GM19395 (cell line): ENCODE measurements at regions not wholly inside any gene's neighbourhood (a gene's known extent, or its start where the extent isn't known, plus 50 kb on each side); places are given as distances from the start of the nearest gene placed in this dataset.
"Not testable (repeated sequence)": the region's sequence is repeated elsewhere in the genome, so short reads cannot be mapped to it uniquely, and the experiment has no call there.

Experiments used
- ATAC-seq: cut with Tn5 transposase; IDR thresholded peaks from one replicate; pipeline ENCODE4 v1.9.1; 2021; ENCODE audit warnings: mild to moderate bottlenecking, moderate library complexity; ENCODE audit not compliant: unreplicated experiment

DNA sequence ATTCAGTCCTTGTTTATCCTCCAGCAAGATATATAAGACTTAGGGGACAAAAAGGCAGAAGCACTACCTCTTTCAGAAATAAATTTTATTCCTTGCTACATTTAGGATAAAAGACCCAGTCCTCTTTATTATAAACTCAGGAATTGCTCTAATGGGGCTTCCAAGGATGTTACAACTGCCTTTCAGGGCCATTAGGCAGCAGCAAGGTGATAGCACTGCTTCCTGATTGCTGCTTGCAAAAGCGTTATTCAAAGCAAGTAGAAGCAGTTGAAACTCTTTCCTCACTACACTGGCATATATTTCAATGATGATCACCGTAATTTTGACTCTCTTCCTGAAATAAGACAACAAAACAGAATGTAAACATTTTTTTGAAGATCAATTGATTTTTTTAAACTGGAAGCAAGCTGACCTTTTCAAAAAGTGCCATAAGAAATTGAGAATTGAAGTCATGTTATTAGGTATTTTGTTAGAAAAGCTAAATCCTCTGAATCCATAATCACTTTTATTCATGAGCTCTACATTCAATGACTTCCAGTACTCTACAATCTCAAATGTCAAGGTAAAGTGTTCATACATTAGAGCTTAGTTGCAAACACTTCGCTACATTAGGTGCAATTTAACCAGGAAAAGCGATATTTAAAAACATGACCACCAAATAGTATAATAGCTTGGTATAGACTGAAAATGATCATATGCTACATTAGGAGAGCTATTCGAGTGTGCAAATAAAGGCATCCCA lies 233.4 kb upstream of the SYT10 start:
- no peak for ATAC-seq

DNA sequence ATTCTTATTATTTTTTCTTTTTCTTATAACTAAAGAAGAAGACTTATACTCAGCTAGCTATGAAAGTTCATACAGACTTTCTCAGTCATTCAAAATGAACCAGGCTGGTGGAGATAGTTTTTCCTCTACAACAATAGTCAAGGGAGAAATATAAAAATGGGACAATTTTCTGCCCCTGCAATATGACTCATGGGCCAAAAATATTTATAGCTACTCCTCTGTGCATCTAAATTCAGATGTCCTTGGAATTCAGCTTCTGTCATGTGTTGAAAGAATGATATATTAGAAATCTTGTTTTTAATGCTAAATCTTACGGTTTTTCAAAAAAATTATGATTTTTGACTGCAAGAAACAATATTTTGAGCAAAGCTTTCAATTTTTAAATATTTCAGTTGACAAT lies 237.2 kb upstream of the SYT10 start:
- ATAC-seq = no peak

GRCh38 chr12:33678221-33678964 lies 238.8 kb upstream of the SYT10 start:
- no peak for ATAC-seq

- no peak for ATAC-seq
These were observed 250.9 kb upstream of the SYT10 start for GRCh38 chr12:33690562-33690961.

- no peak for ATAC-seq
These were observed 263.6 kb upstream of the SYT10 start for GRCh38 chr12:33703221-33703620.

GRCh38 chr12:33706927-33707326 lies 267.3 kb upstream of the SYT10 start:
- ATAC-seq = no peak

DNA sequence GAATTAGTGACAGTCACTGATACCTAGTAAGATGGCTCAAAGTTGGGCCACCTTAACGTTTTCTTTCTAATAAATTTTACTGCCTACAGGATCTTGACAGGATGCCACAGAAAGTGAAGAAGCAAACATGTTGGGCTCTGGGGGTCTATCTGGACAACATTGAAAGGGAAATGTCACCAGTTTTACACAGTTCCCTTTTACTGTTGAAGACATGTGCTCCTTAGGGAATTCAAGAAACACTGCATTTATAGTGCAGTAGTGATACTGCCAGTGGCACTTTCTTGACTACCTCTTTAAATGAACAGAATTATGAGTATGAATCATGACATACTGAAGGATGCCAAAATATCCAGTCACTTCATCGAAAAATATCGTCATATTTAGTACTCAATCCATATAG lies 269.3 kb upstream of the SYT10 start:
- ATAC-seq = no peak

GRCh38 chr12:33710548-33710947 lies 270.9 kb upstream of the SYT10 start:
- ATAC-seq = no peak

DNA sequence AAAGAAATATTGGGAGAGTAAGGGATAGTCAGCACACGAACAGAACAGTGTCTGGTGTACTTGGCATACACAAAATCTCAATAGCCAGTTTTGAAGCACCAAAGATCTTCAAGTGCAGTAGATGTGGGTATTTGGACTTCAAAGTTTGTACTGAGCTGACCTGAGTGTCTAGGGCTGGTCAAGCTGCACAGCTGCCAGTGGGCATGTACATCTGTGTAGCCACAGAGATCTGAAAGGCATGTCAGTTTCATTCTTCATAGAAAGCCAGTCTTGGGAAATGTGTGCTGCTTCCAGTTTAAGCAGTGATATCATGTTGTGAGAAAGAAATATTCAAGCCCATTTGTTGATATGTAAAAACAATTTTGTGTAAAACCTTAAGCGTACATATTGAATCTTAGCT lies 279.0 kb upstream of the SYT10 start:
- no peak for ATAC-seq

GRCh38 chr12:33721561-33721960 lies 281.9 kb upstream of the SYT10 start:
- no peak for ATAC-seq

- ATAC-seq = no peak
These were observed 285.2 kb upstream of the SYT10 start for GRCh38 chr12:33724867-33725266.

- ATAC-seq = no peak
These were observed 287.4 kb upstream of the ALG10 start for GRCh38 chr12:33734871-33735270.

GRCh38 chr12:33752854-33753253 lies 269.4 kb upstream of the ALG10 start:
- ATAC-seq = no peak

DNA sequence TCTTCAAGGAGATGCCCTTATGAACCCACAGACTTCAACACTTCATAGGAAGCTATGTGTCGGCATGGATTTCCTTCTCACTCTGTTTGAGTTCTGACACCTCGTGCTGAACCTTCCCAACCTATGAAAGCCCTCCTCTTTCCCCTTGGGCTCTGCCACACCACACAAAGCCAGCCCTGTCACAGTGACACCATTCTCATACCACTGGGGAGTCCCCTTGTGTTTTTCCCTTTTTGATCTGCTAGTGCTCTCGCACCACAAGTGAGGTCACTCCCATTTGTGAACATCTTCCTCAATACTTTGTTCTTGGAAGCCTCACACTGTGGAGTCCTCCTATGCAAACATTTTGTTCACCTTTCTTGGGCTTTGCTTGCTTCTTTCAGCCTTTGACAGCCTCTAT lies 264.6 kb upstream of the ALG10 start:
- no peak for ATAC-seq

DNA sequence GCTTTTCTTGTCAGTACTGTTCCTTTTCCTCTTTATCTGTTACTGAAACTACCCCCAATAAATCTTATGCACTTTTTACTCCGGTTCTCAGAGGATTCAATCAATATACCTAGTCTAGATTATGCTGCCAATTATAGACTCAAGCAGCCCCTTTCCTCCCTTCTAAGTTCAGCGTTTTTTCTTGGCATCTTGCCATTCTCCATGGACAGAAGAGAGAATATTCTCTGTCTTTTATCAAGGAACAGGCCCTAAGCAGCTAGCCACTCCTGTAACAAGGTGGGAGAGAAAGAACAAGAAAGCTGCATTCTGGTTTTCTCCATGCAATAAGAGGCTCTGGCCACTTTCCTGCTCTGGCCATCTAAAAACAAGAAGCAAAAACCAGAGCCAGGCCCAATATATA lies 263.0 kb upstream of the ALG10 start:
- ATAC-seq = no peak

DNA sequence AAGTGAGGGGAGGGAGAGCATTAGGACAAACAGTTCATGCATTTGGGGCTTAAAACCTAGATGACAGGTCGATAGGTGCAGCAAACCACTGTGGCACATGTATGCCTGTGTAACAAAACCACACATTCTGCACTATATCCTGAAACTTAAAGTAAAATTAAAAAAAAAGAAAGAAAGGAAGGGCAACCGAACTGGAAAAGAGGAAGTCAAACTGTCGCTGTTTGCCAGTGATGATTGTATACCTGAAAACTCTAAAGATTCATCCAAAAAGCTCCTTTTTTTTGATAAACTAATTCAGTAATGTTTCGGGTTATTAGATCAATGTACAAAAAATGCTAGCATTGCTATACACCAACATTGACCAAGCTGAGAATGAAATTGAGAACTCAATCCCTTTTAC lies 259.0 kb upstream of the ALG10 start:
- no peak for ATAC-seq

DNA sequence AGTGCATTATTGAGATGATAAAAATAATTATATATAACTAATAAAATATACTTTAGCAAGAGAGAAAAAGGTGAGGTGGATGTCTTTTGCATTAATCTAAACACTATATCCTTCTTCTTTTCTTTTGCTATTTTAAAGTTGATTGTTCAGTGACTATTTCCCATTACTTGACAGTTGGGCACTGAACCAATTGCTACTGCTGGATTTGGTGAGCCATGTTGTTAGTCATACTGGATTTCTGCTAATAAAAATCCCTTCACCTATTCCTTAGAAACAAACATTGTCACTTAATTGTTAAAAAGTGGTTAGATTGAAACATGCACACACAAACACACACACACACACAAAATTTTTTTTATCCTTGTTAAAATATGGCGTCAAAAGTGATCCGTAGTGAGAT lies 251.6 kb upstream of the ALG10 start:
- no peak for ATAC-seq

GRCh38 chr12:33771889-33772288 lies 250.4 kb upstream of the ALG10 start:
- ATAC-seq = no peak

DNA sequence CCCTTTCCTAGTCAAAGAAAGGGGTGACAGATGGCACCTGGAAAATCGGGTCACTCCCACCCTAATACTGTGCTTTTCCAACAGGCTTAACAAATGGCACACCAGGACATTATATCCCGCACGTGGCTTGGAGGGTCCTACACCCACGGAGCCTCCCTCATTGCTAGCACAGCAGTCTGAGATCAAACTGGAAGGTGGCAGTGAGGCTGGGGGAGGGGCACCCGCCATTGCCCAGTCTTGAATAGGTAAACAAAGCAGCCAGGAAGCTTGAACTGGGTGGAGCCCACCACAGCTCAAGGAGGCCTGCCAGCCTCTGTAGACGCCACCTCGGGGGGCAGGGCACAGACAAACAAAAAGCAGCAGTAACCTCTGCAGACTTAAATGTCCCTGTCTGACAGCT lies 249.2 kb upstream of the ALG10 start:
- not testable (repeated sequence) for ATAC-seq

GRCh38 chr12:33786532-33786931 lies 235.8 kb upstream of the ALG10 start:
- no peak for ATAC-seq

DNA sequence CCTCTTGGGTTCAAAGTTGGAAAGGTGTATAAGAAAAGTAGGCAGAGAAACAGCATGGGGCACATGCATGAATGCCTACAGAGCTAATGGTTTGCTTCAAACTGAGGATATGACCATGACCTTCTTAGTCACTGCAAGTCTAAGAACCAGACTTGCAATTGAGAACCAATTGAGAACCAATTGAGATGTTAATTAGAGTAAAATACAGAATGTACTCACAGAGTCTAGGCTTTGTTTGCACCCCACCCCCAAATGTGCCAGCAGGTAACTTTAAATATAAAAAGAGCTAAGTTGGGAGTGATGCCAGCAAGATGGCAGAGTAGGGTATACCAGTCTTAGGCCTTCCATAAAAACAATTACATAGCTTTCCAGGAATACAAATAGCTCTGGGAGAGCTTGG lies 227.3 kb upstream of the ALG10 start:
- no peak for ATAC-seq

- ATAC-seq = no peak
These were observed 226.8 kb upstream of the ALG10 start for GRCh38 chr12:33795536-33795935.

DNA sequence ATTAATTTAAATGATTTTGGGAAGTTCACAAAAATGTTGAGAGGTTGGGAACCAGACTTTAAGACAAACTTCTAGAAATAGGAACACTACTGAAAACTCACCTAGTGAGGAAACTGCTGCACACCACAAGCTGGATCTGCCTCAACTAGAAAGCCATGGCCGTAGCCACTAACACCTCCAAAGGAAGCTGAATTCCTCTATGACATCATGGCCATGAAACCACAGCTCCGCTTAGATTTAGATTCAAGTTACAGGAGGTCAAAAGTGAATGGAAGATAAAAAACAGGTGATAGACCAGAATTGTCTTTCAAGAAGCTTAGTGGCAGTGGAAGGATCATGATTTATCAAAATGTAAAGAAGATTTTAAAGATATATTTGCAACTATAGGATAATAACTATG lies 208.8 kb upstream of the ALG10 start:
- ATAC-seq = no peak
